DND-41 (cell line): ENCODE measurements at regions not wholly inside any gene's neighbourhood (a gene's known extent, or its start where the extent isn't known, plus 50 kb on each side); places are given as distances from the start of the nearest gene placed in this dataset.

Experiments
- ATAC-seq: fragments of 200-7000 bp; cut with Tn5 transposase; 3 replicates; pipeline ENCODE4 v1.9.1; 2021; ENCODE audit warnings: low read depth; ENCODE audit not compliant: insufficient read depth
- DNase-seq: peaks from one replicate; pipeline ENCODE4 v3.0.0-alpha.2; 2020
- H2AFZ ChIP-seq: 2 replicates; pipeline ENCODE4 v1.6.0; 2012; ENCODE audit warnings: low read depth, low read length
- H3K27ac ChIP-seq: 2 replicates; pipeline ENCODE4 v1.5.1; 2012; ENCODE audit warnings: low read length, inconsistent platforms
- H3K27me3 ChIP-seq: fragments of 200-600 bp; sonication (generic); 2 replicates; pipeline ENCODE4 v1.6.0; 2012; ENCODE audit warnings: low read length, mild to moderate bottlenecking, inconsistent platforms; ENCODE audit not compliant: insufficient read depth, poor library complexity
- H3K36me3 ChIP-seq: 2 replicates; pipeline ENCODE4 v1.5.1; 2012; ENCODE audit warnings: low read length, inconsistent platforms; ENCODE audit not compliant: insufficient read depth
- H3K4me1 ChIP-seq: 2 replicates; pipeline ENCODE4 v1.5.1; 2012; ENCODE audit warnings: mild to moderate bottlenecking, low read length; ENCODE audit not compliant: insufficient read depth
- H3K4me2 ChIP-seq: 2 replicates; pipeline ENCODE4 v1.6.0; 2012; ENCODE audit warnings: mild to moderate bottlenecking, moderate library complexity, low read length, inconsistent platforms; ENCODE audit not compliant: insufficient read depth
- H3K4me3 ChIP-seq, 2 experiments: fragments of 200-600 bp in 1 of 2; shearing (Covaris generic) in 1 of 2; 2 replicates each; pipeline ENCODE4 v1.5.1; 2012 to 2016; ENCODE audit warnings: inconsistent platforms in 2 of 2, low read length in 2 of 2, mild to moderate bottlenecking in 2 of 2, low read depth in 1 of 2, moderate library complexity in 1 of 2
- H3K79me2 ChIP-seq: 2 replicates; pipeline ENCODE4 v1.6.0; 2012; ENCODE audit warnings: low read length, inconsistent platforms; ENCODE audit not compliant: insufficient read depth
- H3K9ac ChIP-seq: 2 replicates; pipeline ENCODE4 v1.6.0; 2012; ENCODE audit warnings: low read depth, mild to moderate bottlenecking, inconsistent platforms, low read length, moderate library complexity
- H3K9me3 ChIP-seq: 2 replicates; pipeline ENCODE4 v1.5.1; 2012; ENCODE audit warnings: low read length, moderate library complexity, mild to moderate bottlenecking, inconsistent platforms; ENCODE audit not compliant: insufficient read depth, severe bottlenecking
- H4K20me1 ChIP-seq: 2 replicates; pipeline ENCODE4 v1.6.0; 2012; ENCODE audit warnings: low read length; ENCODE audit not compliant: insufficient read depth
- EZH2 ChIP-seq: IDR thresholded peaks from 3 replicates; pipeline ENCODE4 v1.6.1; 2012; ENCODE audit warnings: borderline replicate concordance, low read depth, mild to moderate bottlenecking, moderate library complexity, low read length, inconsistent platforms; ENCODE audit not compliant: severe bottlenecking
- TF ChIP-seq, protein P1 (sequence below): IDR thresholded peaks from 2 replicates; pipeline ENCODE4 v1.5.1; 2012; ENCODE audit warnings: borderline replicate concordance, low read length, moderate library complexity, mild to moderate bottlenecking; ENCODE audit not compliant: poor library complexity, severe bottlenecking; ENCODE audit errors: extremely low read depth

DNA sequence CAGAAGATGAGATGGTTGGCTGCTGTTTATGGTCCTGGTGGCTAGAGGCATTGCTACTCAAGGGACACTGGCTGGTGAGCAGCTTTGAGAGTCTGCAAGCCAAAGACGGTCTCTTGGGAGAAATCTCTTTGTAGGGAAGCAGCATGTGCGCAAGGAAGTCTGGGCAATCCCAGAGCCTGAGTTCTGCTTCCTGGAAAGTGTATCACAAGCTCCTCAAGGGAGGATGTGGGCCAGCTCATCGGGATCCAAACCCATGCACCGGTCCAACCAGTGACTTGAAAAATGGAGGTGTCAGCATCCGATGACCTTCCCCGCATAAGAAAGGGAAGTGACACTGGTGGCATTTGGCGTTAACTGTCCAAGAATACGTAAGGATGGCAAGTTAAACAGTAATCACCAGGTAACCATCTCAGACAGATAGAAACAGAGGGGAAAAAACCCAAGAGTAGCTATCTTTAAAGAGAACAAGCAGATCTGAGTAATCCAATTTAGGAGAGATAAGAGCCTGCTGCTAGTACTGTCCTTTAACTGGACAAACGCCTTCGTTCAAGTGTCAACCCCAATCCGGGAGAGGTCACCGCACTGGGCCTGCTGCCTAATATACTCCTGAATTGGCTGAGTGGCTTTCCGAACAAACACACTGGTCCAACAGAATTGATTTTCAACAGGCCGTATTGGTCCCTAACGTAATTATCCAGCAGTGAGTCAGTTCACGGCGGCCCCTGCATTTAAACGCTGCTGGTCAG is 303.0 kb upstream of the ZFHX3 start:
- H3K9me3 ChIP-seq, result no peaks in the 10 kb centered on the region
- no peaks in the 10 kb centered on the region for H3K4me1 ChIP-seq
- no peak overlapping the region for H3K9ac ChIP-seq
- no peaks in the 10 kb centered on the region for H4K20me1 ChIP-seq
- DNase-seq (no peak), ATAC-seq (no peak)
- TF ChIP-seq EZH2, result no peak
- TF ChIP-seq, protein P1, sequence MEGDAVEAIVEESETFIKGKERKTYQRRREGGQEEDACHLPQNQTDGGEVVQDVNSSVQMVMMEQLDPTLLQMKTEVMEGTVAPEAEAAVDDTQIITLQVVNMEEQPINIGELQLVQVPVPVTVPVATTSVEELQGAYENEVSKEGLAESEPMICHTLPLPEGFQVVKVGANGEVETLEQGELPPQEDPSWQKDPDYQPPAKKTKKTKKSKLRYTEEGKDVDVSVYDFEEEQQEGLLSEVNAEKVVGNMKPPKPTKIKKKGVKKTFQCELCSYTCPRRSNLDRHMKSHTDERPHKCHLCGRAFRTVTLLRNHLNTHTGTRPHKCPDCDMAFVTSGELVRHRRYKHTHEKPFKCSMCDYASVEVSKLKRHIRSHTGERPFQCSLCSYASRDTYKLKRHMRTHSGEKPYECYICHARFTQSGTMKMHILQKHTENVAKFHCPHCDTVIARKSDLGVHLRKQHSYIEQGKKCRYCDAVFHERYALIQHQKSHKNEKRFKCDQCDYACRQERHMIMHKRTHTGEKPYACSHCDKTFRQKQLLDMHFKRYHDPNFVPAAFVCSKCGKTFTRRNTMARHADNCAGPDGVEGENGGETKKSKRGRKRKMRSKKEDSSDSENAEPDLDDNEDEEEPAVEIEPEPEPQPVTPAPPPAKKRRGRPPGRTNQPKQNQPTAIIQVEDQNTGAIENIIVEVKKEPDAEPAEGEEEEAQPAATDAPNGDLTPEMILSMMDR, result no peak
- no peak overlapping the region for H2AFZ ChIP-seq
- no peaks in the 10 kb centered on the region for H3K36me3 ChIP-seq
- no peak overlapping the region for H3K27ac ChIP-seq
- no peaks in the 10 kb centered on the region for H3K79me2 ChIP-seq
- H3K27me3 ChIP-seq, result peaks cover 12% of the 10 kb centered on the region
- no peak overlapping the region for H3K4me2 ChIP-seq
- no peak overlapping the region for H3K4me3 ChIP-seq

DNA sequence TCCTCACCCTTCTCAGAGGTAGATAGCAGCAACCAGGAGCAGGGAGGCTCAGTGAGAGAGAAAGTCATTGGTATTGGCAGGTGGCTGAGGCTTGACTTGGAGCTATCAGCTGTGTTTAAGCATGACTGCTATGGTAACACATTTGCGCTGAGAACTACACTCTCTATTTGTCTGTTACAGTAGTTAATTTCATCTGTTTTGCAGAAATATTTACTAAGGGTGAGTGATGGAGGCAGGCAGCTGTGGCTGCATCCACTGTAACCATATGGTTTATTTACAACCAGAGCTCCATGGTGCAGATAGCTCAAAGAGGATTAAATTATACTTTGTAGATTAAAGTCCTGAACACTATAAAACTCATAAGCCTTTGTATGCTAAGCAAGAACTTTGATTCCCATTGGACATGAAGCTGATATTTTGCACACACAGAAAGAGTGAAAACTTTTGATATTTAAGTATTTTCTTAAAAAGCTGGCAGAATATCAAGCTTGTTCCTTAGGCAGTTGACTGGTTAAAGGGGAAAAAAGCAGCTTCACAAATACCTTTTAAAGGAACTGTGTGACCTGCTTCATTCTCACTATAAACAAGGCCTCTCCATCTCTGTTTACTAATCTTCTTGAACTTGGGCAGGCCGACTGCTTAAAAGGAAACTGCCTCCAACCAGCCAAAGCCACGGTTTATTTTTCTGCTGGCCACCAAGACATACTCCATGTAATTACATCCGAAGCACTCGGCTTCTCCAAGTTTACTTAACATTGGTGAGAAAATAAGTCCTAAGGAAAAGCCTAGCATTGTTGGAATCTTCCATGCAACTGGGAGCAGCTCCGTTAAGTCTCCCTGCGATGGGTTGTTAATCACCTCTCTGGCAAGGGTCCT is 299.8 kb upstream of the ZFHX3 start:
- Histone ChIP-seq H3K36me3 (no peaks in the 10 kb centered on the region), H3K4me3 (no peak overlapping the region), H3K4me2 (no peak overlapping the region), H3K9me3 (no peaks in the 10 kb centered on the region), H2AFZ (no peak overlapping the region), H3K4me1 (no peaks in the 10 kb centered on the region), H3K27me3 (no peaks in the 10 kb centered on the region), H3K9ac (no peak overlapping the region), H3K27ac (no peak overlapping the region), H3K79me2 (no peaks in the 10 kb centered on the region), H4K20me1 (no peaks in the 10 kb centered on the region)
- TF ChIP-seq, protein P1, result no peak
- TF ChIP-seq EZH2, result no peak
- DNase-seq (no peak), ATAC-seq (no peak)

DNA sequence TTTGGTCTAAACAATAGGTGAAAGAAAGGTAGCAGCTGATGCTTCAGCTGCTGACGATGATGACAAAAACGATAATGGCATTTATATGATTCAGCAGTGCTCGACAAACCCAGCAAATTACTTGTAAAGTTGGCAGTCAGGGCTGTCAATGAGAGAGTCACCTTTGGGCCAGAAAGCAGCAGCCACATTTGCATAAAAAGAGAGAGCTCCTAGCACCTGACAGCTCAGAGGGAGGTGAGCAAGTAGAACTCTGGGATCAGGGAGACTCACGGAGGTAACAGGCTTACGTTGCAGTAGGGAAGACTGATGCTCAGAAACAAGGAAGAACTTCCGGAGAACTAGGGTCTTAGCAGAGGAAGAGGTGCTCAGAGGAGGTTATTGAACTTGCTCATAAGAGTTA is 291.9 kb upstream of the ZFHX3 start:
- no peak for ATAC-seq
- H3K4me3 ChIP-seq, result no peak overlapping the region
- H3K36me3 ChIP-seq, result no peaks in the 10 kb centered on the region
- H2AFZ ChIP-seq, result no peak overlapping the region
- no peaks in the 10 kb centered on the region for H3K9me3 ChIP-seq
- H3K9ac ChIP-seq, result no peak overlapping the region
- H3K27me3 ChIP-seq, result no peaks in the 10 kb centered on the region
- no peak for TF ChIP-seq EZH2
- TF ChIP-seq, protein P1, result no peak
- no peak for DNase-seq
- H4K20me1 ChIP-seq, result no peaks in the 10 kb centered on the region
- no peak overlapping the region for H3K4me2 ChIP-seq
- no peaks in the 10 kb centered on the region for H3K79me2 ChIP-seq
- no peak overlapping the region for H3K27ac ChIP-seq
- H3K4me1 ChIP-seq, result no peaks in the 10 kb centered on the region
